Neural cell (in vitro differentiated cells): ENCODE measurements at regions not wholly inside any gene's neighbourhood (a gene's known extent, or its start where the extent isn't known, plus 50 kb on each side); places are given as distances from the start of the nearest gene placed in this dataset.

ENCODE experiments used
- H2AFZ ChIP-seq: fragments of 200-600, 300-800 bp; sonication (generic), shearing (Covaris generic); 2 replicates; pipeline ENCODE4 v1.6.0; 2014; ENCODE audit warnings: low read depth, mild to moderate bottlenecking, antibody characterized with exemption, low read length, moderate library complexity
- H3F3A ChIP-seq: fragments of 200-600 bp; shearing (Covaris generic); 2 replicates; pipeline ENCODE4 v1.6.1; 2016; ENCODE audit warnings: mild to moderate bottlenecking, moderate library complexity, mixed read lengths, antibody characterized with exemption, low read length; ENCODE audit not compliant: insufficient read depth, poor library complexity, severe bottlenecking
- H3K27ac ChIP-seq: fragments of 200-600, 300-800 bp; sonication (generic), shearing (Covaris generic); 2 replicates; pipeline ENCODE4 v1.5.1; 2014; ENCODE audit warnings: mild to moderate bottlenecking, low read length, moderate library complexity
- H3K27me3 ChIP-seq: fragments of 300-800, 200-600 bp; sonication (generic), shearing (Covaris generic); 2 replicates; pipeline ENCODE4 v1.6.0; 2014; ENCODE audit warnings: mild to moderate bottlenecking, low read depth, low read length, moderate library complexity; ENCODE audit not compliant: insufficient read depth
- H3K36me3 ChIP-seq: fragments of 300-800, 200-600 bp; sonication (generic), shearing (Covaris generic); 2 replicates; pipeline ENCODE4 v1.5.1; 2014; ENCODE audit warnings: mild to moderate bottlenecking, antibody characterized with exemption, low read length, moderate library complexity; ENCODE audit not compliant: insufficient read depth
- H3K4me2 ChIP-seq: fragments of 300-800, 200-600 bp; sonication (generic), shearing (Covaris generic); 2 replicates; pipeline ENCODE4 v1.6.0; 2014; ENCODE audit warnings: mild to moderate bottlenecking, low read length
- H3K4me3 ChIP-seq: fragments of 300-800, 200-600 bp; sonication (generic), shearing (Covaris generic); 2 replicates; pipeline ENCODE4 v1.5.1; 2014; ENCODE audit warnings: mild to moderate bottlenecking, low read length, moderate library complexity
- H3K79me2 ChIP-seq: fragments of 200-600 bp; shearing (Covaris generic); replicated peaks from 2 replicates; pipeline ENCODE4 v1.6.0; 2014; ENCODE audit warnings: mild to moderate bottlenecking, low read length, moderate library complexity; ENCODE audit not compliant: insufficient read depth
- H3K9ac ChIP-seq: fragments of 300-800, 200-600 bp; sonication (generic), shearing (Covaris generic); 2 replicates; pipeline ENCODE4 v1.6.1; 2016; ENCODE audit warnings: mild to moderate bottlenecking, low read length, mixed read lengths
- H3K9me2 ChIP-seq: fragments of 200-600 bp; shearing (Covaris generic); 2 replicates; pipeline ENCODE4 v1.6.1; 2016; ENCODE audit warnings: mild to moderate bottlenecking, low read length, mixed read lengths; ENCODE audit not compliant: insufficient read depth
- H3K9me3 ChIP-seq: fragments of 200-600, 300-800 bp; sonication (generic), shearing (Covaris generic); 2 replicates; pipeline ENCODE4 v1.6.1; 2016; ENCODE audit warnings: mild to moderate bottlenecking, mixed run types, low read length, moderate library complexity, mixed read lengths
- H4K20me1 ChIP-seq: fragments of 200-600 bp; shearing (Covaris generic); 2 replicates; pipeline ENCODE4 v1.6.1; 2016; ENCODE audit warnings: mild to moderate bottlenecking, mixed run types; ENCODE audit not compliant: insufficient read depth
- CTCF ChIP-seq: fragments of 450-650 bp; IDR thresholded peaks from 2 replicates; pipeline ENCODE4 v1.5.1; 2014; ENCODE audit warnings: antibody characterized with exemption, mild to moderate bottlenecking, moderate library complexity; ENCODE audit not compliant: poor library complexity, severe bottlenecking
- EP300 ChIP-seq: fragments of 450-650 bp; conservative IDR thresholded peaks from 2 replicates; pipeline ENCODE4 v1.6.1; 2014; ENCODE audit warnings: antibody characterized with exemption, mild to moderate bottlenecking, moderate library complexity; ENCODE audit not compliant: poor library complexity, severe bottlenecking
- EZH2 ChIP-seq: fragments of 200-600, 300-800 bp; shearing (Covaris generic), sonication (generic); IDR thresholded peaks from 2 replicates; pipeline ENCODE4 v1.6.1; 2014; ENCODE audit warnings: antibody characterized with exemption, low read length, borderline replicate concordance, mild to moderate bottlenecking; ENCODE audit not compliant: insufficient read depth, poor library complexity, severe bottlenecking
- MXI1 ChIP-seq: fragments of 450-650 bp; conservative IDR thresholded peaks from 2 replicates; pipeline ENCODE4 v1.6.1; 2014; ENCODE audit warnings: antibody characterized with exemption, mild to moderate bottlenecking; ENCODE audit not compliant: poor library complexity, severe bottlenecking
- POLR2AphosphoS5 ChIP-seq: IDR thresholded peaks from 2 replicates; pipeline ENCODE4 v1.6.1; 2012
- RAD21 ChIP-seq: fragments of 450-650 bp; conservative IDR thresholded peaks from 2 replicates; pipeline ENCODE4 v1.6.1; 2014; ENCODE audit warnings: antibody characterized with exemption, mild to moderate bottlenecking, moderate library complexity
- SMC3 ChIP-seq: fragments of 450-650 bp; conservative IDR thresholded peaks from 2 replicates; pipeline ENCODE4 v1.6.1; 2014; ENCODE audit warnings: antibody characterized with exemption, mild to moderate bottlenecking, moderate library complexity; ENCODE audit not compliant: poor library complexity
- TAF1 ChIP-seq: IDR thresholded peaks from 2 replicates; pipeline ENCODE4 v1.6.1; 2012; ENCODE audit warnings: low read depth
- TF ChIP-seq, protein P1 (sequence below): IDR thresholded peaks from 2 replicates; pipeline ENCODE4 v1.6.1; 2012; ENCODE audit warnings: borderline replicate concordance

- Histone ChIP-seq H3K9me3 (no peaks in the 10 kb centered on the region), H2AFZ (no peak overlapping the region), H3K4me2 (no peak overlapping the region)
These were observed 1089.5 kb downstream of the TDRD15 start for GRCh38 chr2:22213237-22213636.

GRCh38 chr2:22215517-22215916 is 1091.7 kb downstream of the TDRD15 start:
- Histone ChIP-seq H3K79me2 (no peaks in the 10 kb centered on the region), H3F3A (no peaks in the 10 kb centered on the region), H2AFZ (no peak overlapping the region), H3K9ac (no peak overlapping the region), H3K4me3 (no peak overlapping the region), H3K27ac (no peak overlapping the region), H3K27me3 (no peaks in the 10 kb centered on the region), H3K9me2 (no peaks in the 10 kb centered on the region), H3K36me3 (no peaks in the 10 kb centered on the region), H4K20me1 (no peaks in the 10 kb centered on the region), H3K9me3 (no peaks in the 10 kb centered on the region), H3K4me2 (no peak overlapping the region)
- TF ChIP-seq, protein P1, sequence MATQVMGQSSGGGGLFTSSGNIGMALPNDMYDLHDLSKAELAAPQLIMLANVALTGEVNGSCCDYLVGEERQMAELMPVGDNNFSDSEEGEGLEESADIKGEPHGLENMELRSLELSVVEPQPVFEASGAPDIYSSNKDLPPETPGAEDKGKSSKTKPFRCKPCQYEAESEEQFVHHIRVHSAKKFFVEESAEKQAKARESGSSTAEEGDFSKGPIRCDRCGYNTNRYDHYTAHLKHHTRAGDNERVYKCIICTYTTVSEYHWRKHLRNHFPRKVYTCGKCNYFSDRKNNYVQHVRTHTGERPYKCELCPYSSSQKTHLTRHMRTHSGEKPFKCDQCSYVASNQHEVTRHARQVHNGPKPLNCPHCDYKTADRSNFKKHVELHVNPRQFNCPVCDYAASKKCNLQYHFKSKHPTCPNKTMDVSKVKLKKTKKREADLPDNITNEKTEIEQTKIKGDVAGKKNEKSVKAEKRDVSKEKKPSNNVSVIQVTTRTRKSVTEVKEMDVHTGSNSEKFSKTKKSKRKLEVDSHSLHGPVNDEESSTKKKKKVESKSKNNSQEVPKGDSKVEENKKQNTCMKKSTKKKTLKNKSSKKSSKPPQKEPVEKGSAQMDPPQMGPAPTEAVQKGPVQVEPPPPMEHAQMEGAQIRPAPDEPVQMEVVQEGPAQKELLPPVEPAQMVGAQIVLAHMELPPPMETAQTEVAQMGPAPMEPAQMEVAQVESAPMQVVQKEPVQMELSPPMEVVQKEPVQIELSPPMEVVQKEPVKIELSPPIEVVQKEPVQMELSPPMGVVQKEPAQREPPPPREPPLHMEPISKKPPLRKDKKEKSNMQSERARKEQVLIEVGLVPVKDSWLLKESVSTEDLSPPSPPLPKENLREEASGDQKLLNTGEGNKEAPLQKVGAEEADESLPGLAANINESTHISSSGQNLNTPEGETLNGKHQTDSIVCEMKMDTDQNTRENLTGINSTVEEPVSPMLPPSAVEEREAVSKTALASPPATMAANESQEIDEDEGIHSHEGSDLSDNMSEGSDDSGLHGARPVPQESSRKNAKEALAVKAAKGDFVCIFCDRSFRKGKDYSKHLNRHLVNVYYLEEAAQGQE: no peak
- TF ChIP-seq TAF1 (no peak), CTCF (no peak), EP300 (no peak)

More at GRCh38 chr2:22213237-22213636, 1089.5 kb downstream of the TDRD15 start:
- H3F3A ChIP-seq: no peaks in the 10 kb centered on the region
- no peak overlapping the region for H3K9ac ChIP-seq
- no peaks in the 10 kb centered on the region for H3K9me2 ChIP-seq
- no peak overlapping the region for H3K4me3 ChIP-seq
- H3K79me2 ChIP-seq: no peaks in the 10 kb centered on the region
- no peak for TF ChIP-seq RAD21
- TF ChIP-seq EP300: no peak
- no peak for TF ChIP-seq TAF1
- no peak for TF ChIP-seq SMC3
- no peak for TF ChIP-seq POLR2AphosphoS5
- TF ChIP-seq MXI1: no peak
- TF ChIP-seq, protein P1: no peak
- TF ChIP-seq EZH2: no peak
- TF ChIP-seq CTCF: no peak
- H4K20me1 ChIP-seq: no peaks in the 10 kb centered on the region
- no peaks in the 10 kb centered on the region for H3K27me3 ChIP-seq
- H3K27ac ChIP-seq: no peak overlapping the region
- no peaks in the 10 kb centered on the region for H3K36me3 ChIP-seq
